T-helper 17 cell (primary cell): ENCODE measurements at regions not wholly inside any gene's neighbourhood (a gene's known extent, or its start where the extent isn't known, plus 50 kb on each side); places are given as distances from the start of the nearest gene placed in this dataset.

Experiments used
- ATAC-seq: fragments of 150-1000 bp; cut with Tn5 transposase; 2 replicates; pipeline ENCODE4 v1.10.0; 2021; ENCODE audit warnings: mild to moderate bottlenecking, moderate library complexity
- DNase-seq, 3 donors: peaks; one replicate each; pipeline versions ENCODE4 v3.0.0 to v3.0.0-alpha.2; 2020 to 2021
- H3K9me3 ChIP-seq: one replicate; pipeline ENCODE4 v1.7.0; 2013; ENCODE audit warnings: low read length, mild to moderate bottlenecking; ENCODE audit not compliant: control insufficient read depth, poor library complexity, severe bottlenecking
- H3K27ac Mint-ChIP-seq: one replicate; pipeline ENCODE4 v1.8.0; 2022; ENCODE audit warnings: mild to moderate bottlenecking, moderate library complexity, mixed read lengths
- H3K27me3 Mint-ChIP-seq: one replicate; pipeline ENCODE4 v1.8.0; 2022; ENCODE audit warnings: mixed read lengths
- H3K36me3 Mint-ChIP-seq: one replicate; pipeline ENCODE4 v1.8.0; 2022; ENCODE audit warnings: low read depth, mixed read lengths
- H3K4me1 Mint-ChIP-seq: one replicate; pipeline ENCODE4 v1.8.0; 2022; ENCODE audit warnings: mild to moderate bottlenecking, mixed read lengths
- H3K4me3 Mint-ChIP-seq: one replicate; pipeline ENCODE4 v1.8.0; 2022; ENCODE audit warnings: mild to moderate bottlenecking, moderate library complexity, mixed read lengths

DNA sequence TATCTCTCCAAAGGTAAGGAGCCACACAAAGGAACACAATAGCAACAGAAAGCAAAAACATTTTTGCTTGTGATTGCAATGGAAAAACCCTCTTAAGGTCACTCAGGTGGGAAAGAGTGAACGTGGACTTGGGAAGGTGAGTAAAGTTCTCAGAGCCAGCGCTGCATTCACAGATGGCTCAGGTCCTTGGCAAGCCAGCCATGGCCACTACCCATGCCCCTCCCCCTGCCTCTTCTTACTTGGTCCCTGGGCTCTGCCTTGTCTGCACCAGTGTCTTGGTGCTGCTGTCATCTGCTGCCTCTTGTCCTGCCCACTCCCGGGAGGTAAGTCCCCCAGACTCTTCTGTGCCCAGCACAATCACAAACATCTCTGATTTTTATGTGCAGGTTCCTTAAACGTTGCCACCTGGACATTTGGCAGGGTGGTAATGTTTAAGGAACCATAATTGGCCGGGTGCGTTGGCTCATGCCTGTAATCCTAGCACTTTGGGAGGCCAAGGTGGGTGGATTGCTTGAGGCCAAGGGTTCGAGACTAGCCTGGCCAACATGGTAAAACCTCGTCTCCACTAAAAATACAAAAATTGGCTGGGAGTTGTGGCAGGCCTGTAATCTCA lies 74.6 kb downstream of the FEM1C start:
- Mint-ChIP-seq H3K4me3 (no peak overlapping the region), H3K27me3 (peaks cover 15% of the 10 kb centered on the region), H3K4me1 (peaks cover 4% of the 10 kb centered on the region), H3K36me3 (no peaks in the 10 kb centered on the region), H3K27ac (no peak overlapping the region)
- DNase-seq (no peak), ATAC-seq (no peak)
- H3K9me3 ChIP-seq = no peaks in the 10 kb centered on the region

DNA sequence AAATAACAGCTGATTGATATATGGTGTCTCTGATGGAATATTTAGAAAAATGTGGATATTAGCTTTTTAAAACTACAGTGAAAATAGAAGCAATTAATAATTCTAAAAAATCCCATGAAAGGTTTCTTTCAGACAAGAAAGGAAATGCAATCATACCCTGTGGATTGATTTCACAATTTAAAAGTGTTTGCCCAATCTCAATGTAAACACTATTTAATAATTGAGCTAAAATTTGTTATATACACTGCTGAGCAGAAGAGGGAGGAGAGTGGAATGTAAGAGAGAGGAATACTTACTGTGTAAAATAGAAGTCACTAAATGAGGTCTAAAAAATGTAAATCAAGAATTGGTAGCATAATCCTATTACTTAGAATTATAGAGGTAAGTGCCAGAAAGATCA lies 76.9 kb downstream of the FEM1C start:
- Mint-ChIP-seq H3K4me3 (no peak overlapping the region), H3K27me3 (peaks cover 7% of the 10 kb centered on the region), H3K4me1 (peaks cover 4% of the 10 kb centered on the region), H3K27ac (no peak overlapping the region), H3K36me3 (no peaks in the 10 kb centered on the region)
- no peaks in the 10 kb centered on the region for H3K9me3 ChIP-seq
- no peak for ATAC-seq
- DNase-seq = no peak

DNA sequence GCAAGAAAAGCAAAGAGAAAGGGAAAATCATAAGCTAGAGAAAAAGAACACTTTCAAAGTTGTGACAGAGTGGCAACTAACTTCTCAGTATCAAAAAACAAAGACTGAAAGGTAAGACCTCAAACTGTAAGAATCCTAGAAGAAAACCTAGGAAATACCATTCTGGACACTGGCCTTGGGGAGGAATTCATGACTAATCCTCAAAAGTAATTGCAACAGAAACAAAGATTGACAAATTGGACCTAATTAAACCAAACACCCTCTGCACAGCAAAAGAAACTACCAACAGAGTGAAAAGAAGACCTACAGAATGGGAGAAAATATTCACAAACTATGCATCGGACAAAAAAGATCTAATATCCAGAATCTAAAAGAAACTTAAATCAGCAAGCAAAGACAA lies 79.1 kb downstream of the FEM1C start:
- Mint-ChIP-seq H3K4me1 (no peaks in the 10 kb centered on the region), H3K36me3 (no peaks in the 10 kb centered on the region), H3K27ac (no peak overlapping the region), H3K27me3 (peaks cover 16% of the 10 kb centered on the region), H3K4me3 (no peak overlapping the region)
- no peak for ATAC-seq
- no peak for DNase-seq
- no peaks in the 10 kb centered on the region for H3K9me3 ChIP-seq

DNA sequence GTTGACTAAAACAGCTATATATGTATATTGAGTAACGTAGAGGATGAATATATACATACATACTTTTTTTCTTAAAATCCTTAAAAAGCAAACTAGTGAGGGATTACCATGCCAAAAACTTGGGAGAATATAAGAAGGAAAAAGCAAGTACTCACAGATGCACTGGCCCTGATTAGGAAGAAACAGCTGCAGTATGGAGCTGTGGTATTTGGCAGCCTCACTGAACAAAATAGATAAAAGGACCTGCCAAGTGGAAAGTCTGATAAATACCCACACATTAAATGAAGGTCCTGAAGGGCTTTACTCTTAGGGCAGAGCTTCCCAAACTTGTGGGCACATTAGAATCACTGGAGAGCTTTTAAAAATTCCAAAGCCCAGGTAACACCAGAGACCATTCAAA lies 80.6 kb downstream of the FEM1C start:
- H3K4me3 Mint-ChIP-seq = no peak overlapping the region
- H3K36me3 Mint-ChIP-seq = no peaks in the 10 kb centered on the region
- no peak overlapping the region for H3K27ac Mint-ChIP-seq
- ATAC-seq (no peak), DNase-seq (no peak)
- peaks cover 16% of the 10 kb centered on the region for H3K27me3 Mint-ChIP-seq
- no peaks in the 10 kb centered on the region for H3K9me3 ChIP-seq
- H3K4me1 Mint-ChIP-seq = no peaks in the 10 kb centered on the region

DNA sequence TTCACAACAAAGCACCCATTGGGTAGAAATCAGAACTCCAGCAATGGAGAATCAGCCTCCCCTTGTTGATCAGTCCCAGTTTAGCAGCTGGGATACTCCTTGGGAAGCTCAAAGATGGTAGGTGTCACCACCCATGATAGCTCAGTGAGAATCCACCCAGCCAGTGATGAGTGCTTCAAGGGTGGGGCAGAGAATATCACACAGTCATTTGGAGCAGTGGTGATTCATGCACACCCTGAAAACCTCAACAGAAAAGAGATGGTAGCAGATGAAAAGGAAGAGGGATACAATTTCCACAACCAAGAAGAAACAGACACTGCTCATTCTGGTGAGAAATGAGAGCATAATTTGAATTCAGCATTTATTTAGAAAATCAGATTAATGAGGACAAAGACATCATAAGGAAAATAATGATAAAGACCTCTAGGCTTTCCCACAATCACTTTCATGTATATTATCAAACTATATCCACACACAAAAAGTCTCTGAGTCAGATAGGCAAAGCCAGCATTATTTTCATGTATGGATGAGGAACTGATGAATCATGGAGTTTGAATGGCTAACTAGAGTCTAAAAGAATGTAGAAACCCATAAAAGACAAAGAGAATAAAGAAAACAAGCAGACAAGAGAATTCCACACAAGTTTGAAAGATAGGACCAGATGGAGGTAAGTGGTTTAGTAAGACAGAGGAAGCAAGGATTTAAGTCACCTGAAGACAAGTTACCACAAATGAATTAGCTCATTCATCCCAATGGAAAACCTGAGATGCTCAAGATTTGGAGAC lies 82.9 kb downstream of the FEM1C start:
- H3K27ac Mint-ChIP-seq = no peak overlapping the region
- H3K4me1 Mint-ChIP-seq = no peaks in the 10 kb centered on the region
- ATAC-seq (no peak), DNase-seq (no peak)
- peaks cover 27% of the 10 kb centered on the region for H3K27me3 Mint-ChIP-seq
- H3K36me3 Mint-ChIP-seq = no peaks in the 10 kb centered on the region
- H3K9me3 ChIP-seq = no peaks in the 10 kb centered on the region
- H3K4me3 Mint-ChIP-seq = no peak overlapping the region

DNA sequence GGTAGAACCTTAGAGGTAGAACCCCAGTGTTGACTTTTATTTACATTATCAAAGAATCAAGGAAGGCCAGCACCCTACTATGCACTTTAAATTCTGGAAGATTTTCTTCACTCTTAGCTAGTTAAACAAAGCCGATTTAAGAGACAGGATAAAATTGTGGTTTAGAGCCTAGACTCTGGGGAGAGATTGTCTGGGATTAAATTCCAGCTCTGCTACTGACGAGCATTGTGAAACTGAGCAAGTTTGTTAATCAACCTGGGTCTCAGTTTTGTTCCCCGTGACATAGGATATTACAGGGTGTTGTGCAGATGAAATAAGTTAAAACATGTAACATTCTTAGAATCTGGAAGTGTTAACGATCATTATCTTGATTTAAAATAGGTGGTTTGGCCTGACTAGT lies 83.5 kb downstream of the FEM1C start:
- Mint-ChIP-seq H3K27me3 (peaks cover 33% of the 10 kb centered on the region), H3K4me3 (no peak overlapping the region), H3K36me3 (no peaks in the 10 kb centered on the region), H3K27ac (no peak overlapping the region), H3K4me1 (no peaks in the 10 kb centered on the region)
- ATAC-seq = no peak
- no peaks in the 10 kb centered on the region for H3K9me3 ChIP-seq
- DNase-seq = no peak

DNA sequence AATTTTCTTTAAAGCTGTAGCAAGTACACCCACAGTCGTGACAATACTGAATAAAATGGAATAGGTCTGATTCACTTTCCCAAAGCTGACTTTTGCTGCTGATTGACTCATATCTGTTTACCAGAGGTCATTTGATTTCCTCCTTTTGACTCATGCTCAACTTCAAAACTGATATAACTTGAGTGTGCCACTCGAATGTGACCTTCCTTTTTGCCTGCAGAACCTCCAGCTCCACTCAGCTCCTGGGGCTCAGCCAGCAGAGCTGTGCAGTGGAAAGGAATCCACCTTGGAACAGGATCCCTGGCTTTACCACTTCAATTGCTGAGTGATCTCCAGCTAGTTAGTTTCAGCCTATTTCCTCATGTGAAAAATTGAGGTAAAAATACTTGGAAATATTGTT lies 84.1 kb downstream of the FEM1C start:
- no peak for ATAC-seq
- H3K27me3 Mint-ChIP-seq = peaks cover 34% of the 10 kb centered on the region
- H3K27ac Mint-ChIP-seq = no peak overlapping the region
- no peak for DNase-seq
- H3K36me3 Mint-ChIP-seq = no peaks in the 10 kb centered on the region
- H3K4me3 Mint-ChIP-seq = no peak overlapping the region
- no peaks in the 10 kb centered on the region for H3K9me3 ChIP-seq
- no peaks in the 10 kb centered on the region for H3K4me1 Mint-ChIP-seq

DNA sequence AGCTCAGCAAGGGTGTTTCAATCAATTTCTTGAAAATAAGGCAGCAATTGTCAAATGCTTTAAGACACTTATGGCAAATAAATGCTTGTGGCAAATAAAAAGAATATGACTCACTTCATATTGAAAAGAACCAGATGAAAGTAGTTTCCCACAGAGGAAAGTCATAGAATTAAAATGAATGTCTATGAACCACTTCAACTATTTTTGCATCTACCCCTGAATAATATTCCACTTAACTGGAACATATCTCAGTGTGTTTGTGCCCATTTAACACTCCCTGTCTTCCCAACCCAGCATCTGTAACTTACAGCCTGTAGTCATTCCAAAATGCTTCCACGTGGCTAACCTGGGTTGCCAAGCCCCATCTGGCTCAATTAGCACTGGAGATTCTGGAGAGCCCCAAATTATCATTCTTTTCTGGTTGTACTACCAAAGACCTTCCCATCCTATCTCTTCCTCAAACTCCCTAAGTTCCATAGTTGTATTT lies 84.7 kb downstream of the FEM1C start:
- DNase-seq (no peak), ATAC-seq (no peak)
- H3K27me3 Mint-ChIP-seq = peaks cover 32% of the 10 kb centered on the region
- H3K9me3 ChIP-seq = no peaks in the 10 kb centered on the region
- H3K36me3 Mint-ChIP-seq = no peaks in the 10 kb centered on the region
- no peak overlapping the region for H3K27ac Mint-ChIP-seq
- H3K4me1 Mint-ChIP-seq = no peaks in the 10 kb centered on the region
- no peak overlapping the region for H3K4me3 Mint-ChIP-seq

DNA sequence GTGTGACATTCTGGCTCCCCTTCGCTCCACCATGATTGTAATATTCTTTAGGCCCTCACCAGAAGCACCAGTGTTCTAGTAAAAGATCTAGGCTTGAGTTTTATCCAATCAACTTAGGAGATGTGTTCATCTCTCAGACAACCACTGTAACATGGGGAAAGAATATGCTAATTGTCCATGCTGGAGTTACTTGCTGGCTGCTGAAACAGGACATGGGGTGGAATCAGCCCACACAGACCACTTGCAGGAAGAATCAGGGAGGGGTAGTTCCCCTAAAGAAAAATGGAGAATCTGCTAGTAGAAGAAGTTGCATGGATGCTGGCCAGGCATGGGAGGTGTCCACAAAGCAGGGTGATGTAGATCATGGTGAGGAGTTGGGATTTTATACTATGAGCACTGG lies 86.2 kb downstream of the FEM1C start:
- ATAC-seq = no peak
- Mint-ChIP-seq H3K36me3 (no peaks in the 10 kb centered on the region), H3K27me3 (peaks cover 32% of the 10 kb centered on the region), H3K27ac (no peak overlapping the region), H3K4me1 (no peaks in the 10 kb centered on the region), H3K4me3 (no peak overlapping the region)
- H3K9me3 ChIP-seq = no peaks in the 10 kb centered on the region
- DNase-seq = no peak

DNA sequence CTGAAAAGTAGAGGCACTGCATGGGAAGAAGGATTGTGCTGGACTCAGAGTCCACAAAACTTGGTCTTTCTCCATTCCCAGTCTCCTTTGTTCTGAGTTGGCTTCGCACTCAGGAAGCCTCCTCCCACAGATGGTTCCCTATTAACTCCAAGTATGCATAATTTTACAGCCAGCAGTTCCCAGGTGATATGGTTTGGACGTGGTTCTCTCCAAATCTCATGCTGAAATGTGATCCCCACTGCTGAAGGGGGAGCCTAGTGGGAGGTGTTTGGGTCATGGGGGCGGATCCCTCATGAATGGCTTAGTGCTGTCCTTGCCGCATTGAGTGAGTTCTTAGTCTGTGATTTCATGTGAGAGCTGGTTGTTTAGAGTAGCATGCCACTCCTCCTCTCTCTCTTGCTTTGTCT lies 86.6 kb downstream of the FEM1C start:
- H3K27me3 Mint-ChIP-seq = peaks cover 32% of the 10 kb centered on the region
- H3K4me1 Mint-ChIP-seq = peaks cover 2% of the 10 kb centered on the region
- H3K27ac Mint-ChIP-seq = no peak overlapping the region
- H3K4me3 Mint-ChIP-seq = no peak overlapping the region
- no peaks in the 10 kb centered on the region for H3K36me3 Mint-ChIP-seq
- DNase-seq (no peak), ATAC-seq (no peak)
- H3K9me3 ChIP-seq = no peaks in the 10 kb centered on the region

DNA sequence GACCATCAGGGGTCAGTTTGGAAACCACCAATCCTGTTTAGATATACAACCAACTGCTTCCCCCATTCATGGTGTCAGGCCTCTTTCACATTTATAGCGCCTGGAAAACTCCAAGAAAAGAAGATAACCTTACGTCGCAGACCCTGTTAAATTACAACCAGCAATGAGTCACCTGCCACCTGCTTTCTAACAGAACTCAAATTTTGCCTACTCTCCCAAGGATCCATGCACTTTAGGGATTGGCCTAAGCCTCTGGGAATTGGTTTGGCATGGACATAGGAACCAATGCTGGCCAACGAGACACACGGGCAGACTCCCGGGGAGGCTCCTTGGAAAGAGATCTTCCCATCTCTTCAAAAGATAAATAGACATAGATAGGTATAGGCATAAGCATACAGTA lies 87.0 kb downstream of the FEM1C start:
- Mint-ChIP-seq H3K27ac (no peak overlapping the region), H3K27me3 (peaks cover 29% of the 10 kb centered on the region), H3K36me3 (no peaks in the 10 kb centered on the region), H3K4me1 (peaks cover 2% of the 10 kb centered on the region), H3K4me3 (no peak overlapping the region)
- ATAC-seq (no peak), DNase-seq (no peak)
- no peaks in the 10 kb centered on the region for H3K9me3 ChIP-seq

DNA sequence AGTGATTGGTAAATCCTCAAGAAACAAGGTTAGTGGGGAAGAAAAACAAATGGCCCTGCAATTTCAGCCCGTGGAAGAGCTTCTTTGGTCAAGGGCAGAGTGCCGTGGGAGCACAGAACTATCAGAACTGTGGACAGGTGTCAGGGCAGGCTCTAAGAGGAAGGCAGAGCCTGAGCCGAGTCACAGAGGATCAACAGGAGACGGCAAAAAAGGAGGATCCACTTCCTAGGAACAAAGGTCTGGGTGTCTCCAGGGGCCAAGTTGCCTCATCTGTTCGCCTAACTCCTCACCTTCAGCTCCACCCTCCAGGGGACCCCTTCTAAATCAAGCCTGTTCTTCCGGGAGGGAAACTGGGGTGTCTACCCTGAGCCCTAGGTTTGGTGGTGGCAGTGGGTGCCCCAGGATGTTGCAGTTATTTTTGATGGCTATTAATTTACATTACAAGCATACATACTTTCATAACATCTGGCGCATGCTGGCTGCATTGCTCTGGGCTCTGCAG lies 88.0 kb downstream of the FEM1C start:
- Mint-ChIP-seq H3K4me3 (no peak overlapping the region), H3K4me1 (peaks cover 2% of the 10 kb centered on the region), H3K27ac (no peak overlapping the region), H3K36me3 (no peaks in the 10 kb centered on the region), H3K27me3 (peaks cover 26% of the 10 kb centered on the region)
- no peak for ATAC-seq
- no peak for DNase-seq
- H3K9me3 ChIP-seq = no peaks in the 10 kb centered on the region

DNA sequence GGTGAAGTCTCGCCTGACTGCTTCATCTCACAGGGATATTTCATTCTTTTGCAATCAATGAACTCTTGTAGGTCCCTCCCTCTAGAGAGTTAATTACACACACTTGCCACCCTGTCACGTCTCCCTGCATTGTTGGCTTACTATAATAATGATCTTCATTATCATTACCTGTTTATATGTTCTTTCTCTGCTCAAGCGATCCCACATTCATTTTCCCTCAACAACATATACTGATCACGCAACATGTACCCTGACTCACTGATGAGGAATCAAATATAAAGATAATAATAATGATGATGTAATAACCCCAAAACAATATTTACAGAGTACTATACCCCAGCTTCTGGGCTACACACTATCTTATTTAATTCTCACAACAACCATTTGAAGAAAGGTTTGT lies 88.5 kb downstream of the FEM1C start:
- DNase-seq = no peak
- Mint-ChIP-seq H3K27ac (no peak overlapping the region), H3K27me3 (peaks cover 21% of the 10 kb centered on the region), H3K4me3 (no peak overlapping the region), H3K4me1 (peaks cover 2% of the 10 kb centered on the region), H3K36me3 (no peaks in the 10 kb centered on the region)
- no peaks in the 10 kb centered on the region for H3K9me3 ChIP-seq
- ATAC-seq = no peak

DNA sequence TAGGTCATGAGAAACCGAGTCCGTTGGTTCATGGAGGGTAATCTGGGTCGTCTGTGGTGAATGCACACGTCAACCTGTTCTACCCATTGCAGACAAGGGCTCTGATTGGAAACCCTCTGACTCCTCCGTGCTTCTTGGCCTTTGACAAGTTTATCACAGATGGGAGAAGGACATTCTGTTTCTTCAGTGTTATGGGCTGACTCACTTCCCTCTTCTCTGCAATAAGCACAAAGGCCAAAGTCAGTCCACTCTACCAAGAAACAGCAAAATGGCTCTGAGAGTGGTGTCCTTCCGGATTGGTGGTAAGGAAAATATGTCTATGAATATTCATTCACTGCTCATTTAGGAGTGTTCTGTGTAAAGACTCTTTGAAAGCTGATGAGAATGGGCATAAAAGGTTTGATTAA lies 89.3 kb downstream of the FEM1C start:
- no peaks in the 10 kb centered on the region for H3K36me3 Mint-ChIP-seq
- no peak for DNase-seq
- peaks cover 20% of the 10 kb centered on the region for H3K27me3 Mint-ChIP-seq
- H3K9me3 ChIP-seq = no peaks in the 10 kb centered on the region
- H3K4me3 Mint-ChIP-seq = no peak overlapping the region
- peaks cover 2% of the 10 kb centered on the region for H3K4me1 Mint-ChIP-seq
- H3K27ac Mint-ChIP-seq = no peak overlapping the region
- no peak for ATAC-seq
